ENCODE measurements at regions not wholly inside any gene's neighbourhood (a gene's known extent, or its start where the extent isn't known, plus 50 kb on each side); places are given as distances from the start of the nearest gene placed in this dataset.
"Not testable (repeated sequence)": the region's sequence is repeated elsewhere in the genome, so short reads cannot be mapped to it uniquely, and the experiment has no call there.

GRCh38 chr9:106109706-106110105 lies 415.4 kb downstream of the TMEM38B start:
- DNase-seq (ENCODE audit: low read depth): not testable (repeated sequence)

- DNase-seq (ENCODE audit: low read depth): no peak
These were observed 416.1 kb downstream of the TMEM38B start for GRCh38 chr9:106110483-106110882.

GRCh38 chr9:106111039-106111730 lies 416.8 kb downstream of the TMEM38B start:
- DNase-seq (ENCODE audit: low read depth): no peak

- no peak for DNase-seq (ENCODE audit: low read depth)
These were observed 418.6 kb downstream of the TMEM38B start for GRCh38 chr9:106112935-106113334.

GRCh38 chr9:106119176-106119575 lies 424.8 kb downstream of the TMEM38B start:
- no peak for DNase-seq (ENCODE audit: low read depth)

- no peak for DNase-seq (ENCODE audit: low read depth)
These were observed 425.7 kb downstream of the TMEM38B start for GRCh38 chr9:106120071-106120470.

GRCh38 chr9:106127776-106128175 lies 433.4 kb downstream of the TMEM38B start:
- peak; percentile 0 for DNase-seq (ENCODE audit: low read depth)

GRCh38 chr9:106130374-106130773 lies 436.0 kb downstream of the TMEM38B start:
- no peak for DNase-seq (ENCODE audit: low read depth)

GRCh38 chr9:106143781-106144180 lies 449.4 kb downstream of the TMEM38B start:
- no peak for DNase-seq (ENCODE audit: low read depth)

- DNase-seq (ENCODE audit: low read depth): no peak
These were observed 451.9 kb downstream of the TMEM38B start for GRCh38 chr9:106146066-106146840.

GRCh38 chr9:106146886-106147285 lies 452.5 kb downstream of the TMEM38B start:
- no peak for DNase-seq (ENCODE audit: low read depth)

GRCh38 chr9:106149956-106150355 lies 455.6 kb downstream of the TMEM38B start:
- DNase-seq (ENCODE audit: low read depth): no peak

- DNase-seq (ENCODE audit: low read depth): no peak
These were observed 462.1 kb downstream of the TMEM38B start for GRCh38 chr9:106156465-106156864.

GRCh38 chr9:106172265-106172664 lies 477.9 kb downstream of the TMEM38B start:
- no peak for DNase-seq (ENCODE audit: low read depth)

GRCh38 chr9:106174346-106174745 lies 480.0 kb downstream of the TMEM38B start:
- no peak for DNase-seq (ENCODE audit: low read depth)

GRCh38 chr9:106177216-106177615 lies 482.9 kb downstream of the TMEM38B start:
- no peak for DNase-seq (ENCODE audit: low read depth)

- no peak for DNase-seq (ENCODE audit: low read depth)
These were observed 484.9 kb downstream of the TMEM38B start for GRCh38 chr9:106179191-106179590.

- not testable (repeated sequence) for DNase-seq (ENCODE audit: low read depth)
These were observed 509.6 kb downstream of the TMEM38B start for GRCh38 chr9:106203815-106204516.

GRCh38 chr9:106207298-106207697 lies 513.0 kb downstream of the TMEM38B start:
- DNase-seq (ENCODE audit: low read depth): no peak

- no peak for DNase-seq (ENCODE audit: low read depth)
These were observed 524.1 kb downstream of the TMEM38B start for GRCh38 chr9:106218427-106218826.

- no peak for DNase-seq (ENCODE audit: low read depth)
These were observed 524.5 kb downstream of the TMEM38B start for GRCh38 chr9:106218854-106219253.

GRCh38 chr9:106220415-106220814 lies 526.1 kb downstream of the TMEM38B start:
- no peak for DNase-seq (ENCODE audit: low read depth)

- DNase-seq (ENCODE audit: low read depth): no peak
These were observed 534.5 kb downstream of the TMEM38B start for GRCh38 chr9:106228861-106229260.

Data from M059J (cell line).